ENCODE measurements at regions not wholly inside any gene's neighbourhood (a gene's known extent, or its start where the extent isn't known, plus 50 kb on each side); places are given as distances from the start of the nearest gene placed in this dataset.
A peak's percentile ranks its signal among the peaks of the same experiment; 100 is the strongest.
"Not testable (repeated sequence)": the region's sequence is repeated elsewhere in the genome, so short reads cannot be mapped to it uniquely, and the experiment has no call there.

DNA sequence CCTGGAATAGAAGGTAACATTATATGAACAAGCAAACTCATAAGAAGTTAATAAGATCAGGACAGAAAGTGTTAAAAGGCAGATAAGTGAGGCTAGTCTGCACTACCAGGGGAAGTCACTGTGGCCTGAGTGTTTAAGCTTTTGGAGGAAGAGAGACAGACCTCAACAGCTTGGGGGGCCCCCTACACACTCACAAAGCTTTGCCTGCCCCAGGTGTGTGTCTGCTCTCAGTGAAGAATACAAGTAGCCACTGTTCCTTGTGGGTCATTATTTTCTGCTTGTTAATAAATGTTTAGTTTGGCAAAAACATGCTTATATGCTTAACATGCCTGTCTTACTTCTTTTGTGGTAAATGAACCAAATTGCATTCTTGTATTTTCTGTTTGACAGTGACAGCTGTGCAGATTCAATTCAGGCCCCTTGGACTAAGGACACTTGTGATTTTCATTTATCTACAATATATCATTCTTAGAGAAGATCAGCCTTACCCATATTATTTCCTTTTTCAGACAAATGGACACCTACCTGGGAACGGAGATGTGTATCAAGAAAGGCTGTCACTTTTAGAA is 50.7 kb upstream of the C12orf71 start:
- no peak for DNase-seq (ENCODE audit: low read depth)

- DNase-seq (ENCODE audit: low read depth), result no peak
Observed at GRCh38 chr12:27140478-27140969, 58.1 kb upstream of the C12orf71 start.

DNA sequence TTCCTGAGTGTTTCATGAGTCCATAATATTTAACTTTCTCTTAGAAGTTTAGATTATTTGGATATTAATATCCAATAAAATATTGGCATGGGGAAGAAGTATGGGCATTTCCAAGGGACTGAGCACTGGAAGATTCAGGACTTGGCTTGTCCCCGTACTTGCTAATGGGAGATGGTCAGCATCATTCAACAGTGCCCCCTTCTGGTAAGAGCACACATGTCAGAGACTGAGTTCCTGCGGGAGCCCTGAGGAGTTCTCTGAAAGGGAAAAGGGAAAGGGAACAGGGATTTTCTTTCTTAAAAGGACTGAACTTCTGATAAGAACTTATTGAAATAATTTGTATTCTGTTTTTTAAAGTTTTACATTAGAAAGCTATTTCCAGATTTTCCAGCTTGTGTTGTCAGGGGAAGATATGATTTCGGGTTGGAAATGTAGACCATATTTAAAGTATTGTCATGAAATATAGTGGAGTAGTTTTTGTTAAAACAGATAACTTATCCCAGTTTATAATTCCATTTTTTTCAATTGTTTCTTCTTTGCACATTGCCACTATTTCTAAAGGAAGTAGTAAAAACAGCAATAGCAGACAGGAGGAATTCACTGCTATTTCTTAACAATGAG is 59.8 kb upstream of the C12orf71 start:
- peak; percentile 14 for DNase-seq (ENCODE audit: low read depth)

- DNase-seq (ENCODE audit: low read depth), result no peak
Observed at GRCh38 chr12:27143256-27144069, 61.1 kb upstream of the C12orf71 start.

DNA sequence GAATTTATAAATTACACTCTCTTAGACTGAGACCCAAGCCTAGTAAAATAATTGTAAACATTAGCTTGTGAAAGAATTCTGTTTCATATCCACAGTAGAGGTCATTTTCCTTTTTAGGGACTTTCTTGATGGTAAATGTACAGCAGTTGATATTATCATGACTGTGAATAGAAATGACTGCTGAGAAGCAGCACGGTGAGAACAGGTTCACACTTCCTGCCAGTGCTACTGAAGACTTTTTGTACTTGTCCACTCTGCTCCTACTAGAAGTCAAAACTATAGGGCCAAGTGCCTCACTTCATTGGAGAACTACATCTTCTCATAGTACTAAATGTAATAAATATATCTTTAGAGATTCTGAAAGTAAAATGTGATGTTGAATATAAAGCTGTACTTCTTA is 63.3 kb upstream of the C12orf71 start:
- not testable (repeated sequence) for DNase-seq (ENCODE audit: low read depth)

DNA sequence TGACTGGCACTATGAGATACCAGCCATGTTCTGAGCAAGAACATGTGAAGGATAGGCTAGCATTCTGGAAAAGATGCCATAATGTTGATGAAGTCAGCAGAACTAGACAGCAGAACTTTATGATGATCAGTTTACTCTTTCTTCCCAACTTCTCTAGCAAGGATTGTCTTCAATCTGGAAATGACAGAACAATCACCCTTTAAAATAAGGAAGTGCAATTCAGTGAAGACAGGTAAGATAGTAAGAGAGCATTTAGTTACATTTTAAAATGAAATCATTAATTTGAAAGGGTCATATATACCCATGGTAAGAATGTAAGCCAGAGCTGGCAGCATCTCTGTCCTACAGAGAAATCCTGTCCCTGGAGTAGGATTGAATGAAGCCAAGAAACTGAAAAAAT is 66.0 kb upstream of the C12orf71 start:
- no peak for DNase-seq (ENCODE audit: low read depth)

DNA sequence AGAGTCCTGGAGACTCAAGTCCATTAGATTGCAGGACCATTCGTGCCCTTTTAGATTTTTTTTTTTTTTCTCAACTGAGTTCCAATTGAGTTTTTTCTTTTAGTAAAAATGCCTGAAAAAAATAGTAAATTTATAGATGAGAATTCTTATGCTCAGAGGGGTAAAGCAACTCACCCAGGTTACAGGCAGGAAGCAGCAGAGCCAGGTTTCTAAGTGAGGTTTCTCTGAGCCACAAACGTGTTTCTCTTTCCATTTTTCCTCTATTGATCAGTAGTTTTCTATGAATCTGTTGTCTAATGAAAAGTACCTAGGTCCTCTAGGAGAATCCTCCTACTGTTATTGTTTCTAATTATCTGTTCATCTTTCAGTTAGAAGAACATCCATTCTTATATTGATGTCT is 66.4 kb upstream of the C12orf71 start:
- DNase-seq (ENCODE audit: low read depth), result no peak

- DNase-seq (ENCODE audit: low read depth), result no peak
Observed at GRCh38 chr12:27151479-27151878, 69.1 kb upstream of the C12orf71 start.

- no peak for DNase-seq (ENCODE audit: low read depth)
Observed at GRCh38 chr12:27158297-27158696, 75.9 kb upstream of the C12orf71 start.

DNA sequence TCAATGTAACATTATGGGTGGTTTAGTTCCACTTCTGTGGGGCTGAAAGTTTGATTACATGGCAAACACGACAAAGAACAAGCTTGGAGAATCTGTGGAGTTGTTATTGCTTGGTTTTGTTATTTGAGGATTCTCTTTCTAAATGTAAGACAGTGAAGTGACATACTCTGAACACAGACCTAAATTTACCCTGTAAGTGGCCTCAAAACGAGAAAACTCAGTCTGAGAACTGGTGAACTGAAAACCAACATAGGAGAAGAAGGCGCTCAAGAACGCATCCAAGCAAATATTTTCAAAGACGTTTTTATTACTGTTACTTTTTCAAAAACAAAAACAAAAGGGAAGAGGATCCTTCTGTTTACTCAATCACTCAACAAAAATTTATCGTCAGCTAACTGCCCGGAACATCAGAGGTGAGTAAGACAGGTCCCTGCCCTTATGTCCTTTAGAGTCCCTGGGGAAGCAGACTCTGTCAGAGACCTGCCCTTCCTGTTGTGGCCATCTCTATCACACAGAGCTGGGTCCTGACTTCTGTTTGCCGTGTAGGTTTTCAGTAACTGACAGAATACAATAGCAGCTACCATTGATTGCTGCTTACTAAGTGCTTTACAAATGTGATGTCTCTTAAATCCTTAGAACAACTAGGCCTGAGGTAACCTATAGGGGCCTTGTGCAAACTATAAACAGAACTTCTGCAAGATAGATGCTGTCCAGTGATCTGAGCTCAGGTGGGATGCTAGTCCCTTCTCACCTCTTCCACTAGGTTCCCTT is 79.3 kb upstream of the C12orf71 start:
- DNase-seq (ENCODE audit: low read depth), result no peak

DNA sequence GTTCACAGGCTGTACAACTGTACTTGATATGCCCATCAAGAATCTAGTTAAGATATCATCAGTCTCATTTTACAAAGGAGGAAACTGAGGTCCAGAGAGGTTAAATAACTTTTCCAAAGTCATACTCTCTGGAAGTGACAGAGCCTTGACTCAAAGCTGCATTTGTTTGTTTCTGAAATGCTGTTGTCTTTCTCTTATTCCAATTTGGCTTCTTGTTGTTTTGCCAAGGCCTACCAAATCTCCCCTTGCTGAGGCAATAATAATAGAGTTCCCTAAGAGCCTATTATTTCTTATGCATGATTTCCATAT is 79.8 kb upstream of the C12orf71 start:
- no peak for DNase-seq (ENCODE audit: low read depth)

DNA sequence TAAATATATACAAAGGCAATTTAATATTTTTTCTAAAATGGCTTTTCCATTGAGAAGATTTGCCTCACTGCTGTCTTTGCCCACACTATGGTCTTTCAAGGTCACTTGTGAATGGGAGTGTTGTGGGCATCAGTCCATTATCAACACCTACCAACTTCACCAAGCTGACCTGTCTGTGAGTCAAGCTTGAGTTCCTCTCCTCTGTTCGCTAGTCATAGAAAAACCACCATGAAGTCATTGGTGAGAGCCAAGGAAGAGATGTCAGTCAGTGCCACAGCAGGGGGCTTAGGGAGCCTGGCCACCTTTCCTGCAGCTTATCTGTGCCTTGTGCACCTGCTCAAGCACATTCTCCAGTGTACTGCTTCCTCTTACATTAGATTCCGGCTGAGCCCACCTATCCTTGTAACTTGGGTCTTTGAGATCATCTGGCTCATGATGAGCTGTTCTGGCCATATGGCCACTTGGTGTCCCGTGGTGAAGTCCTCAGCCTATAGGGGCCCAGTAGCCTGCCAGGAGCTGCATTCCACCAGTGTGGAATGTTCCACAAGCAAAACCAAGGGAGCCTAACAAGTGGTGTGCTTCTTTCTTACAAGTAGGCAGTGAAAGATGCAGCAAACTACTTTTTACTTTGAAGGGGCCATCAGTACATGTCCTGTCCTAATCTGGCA is 80.8 kb upstream of the C12orf71 start:
- DNase-seq (ENCODE audit: low read depth), result no peak

GRCh38 chr12:27163894-27164293 is 80.2 kb upstream of the STK38L start:
- DNase-seq (ENCODE audit: low read depth), result no peak

GRCh38 chr12:27164330-27165040 is 79.6 kb upstream of the STK38L start:
- no peak for DNase-seq (ENCODE audit: low read depth)

- DNase-seq (ENCODE audit: low read depth), result not testable (repeated sequence)
Observed at GRCh38 chr12:27165958-27166357, 78.1 kb upstream of the STK38L start.

GRCh38 chr12:27171494-27171893 is 72.6 kb upstream of the STK38L start:
- DNase-seq (ENCODE audit: low read depth), result not testable (repeated sequence)

GRCh38 chr12:27176765-27177164 is 67.3 kb upstream of the STK38L start:
- no peak for DNase-seq (ENCODE audit: low read depth)

DNA sequence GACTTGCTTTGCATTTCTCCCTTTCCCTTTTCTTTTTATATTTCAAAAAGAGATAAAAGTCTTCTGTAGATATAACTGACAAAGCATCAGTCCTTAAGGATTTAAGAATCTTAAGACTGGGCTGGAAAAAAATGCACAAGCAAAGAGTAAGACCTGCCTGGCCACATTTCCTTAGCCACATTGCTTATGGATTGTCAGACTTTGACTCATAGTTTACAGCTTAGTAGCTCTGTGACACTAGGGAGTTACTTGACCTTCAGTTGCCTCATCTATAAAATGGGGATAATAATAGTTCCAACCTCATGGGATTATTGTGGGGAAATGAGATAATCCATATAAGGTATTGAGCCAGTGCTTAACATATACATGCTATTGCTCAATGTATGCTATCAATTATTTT is 66.4 kb upstream of the STK38L start:
- no peak for DNase-seq (ENCODE audit: low read depth)

- DNase-seq (ENCODE audit: low read depth), result no peak
Observed at GRCh38 chr12:27178255-27178654, 65.8 kb upstream of the STK38L start.

DNA sequence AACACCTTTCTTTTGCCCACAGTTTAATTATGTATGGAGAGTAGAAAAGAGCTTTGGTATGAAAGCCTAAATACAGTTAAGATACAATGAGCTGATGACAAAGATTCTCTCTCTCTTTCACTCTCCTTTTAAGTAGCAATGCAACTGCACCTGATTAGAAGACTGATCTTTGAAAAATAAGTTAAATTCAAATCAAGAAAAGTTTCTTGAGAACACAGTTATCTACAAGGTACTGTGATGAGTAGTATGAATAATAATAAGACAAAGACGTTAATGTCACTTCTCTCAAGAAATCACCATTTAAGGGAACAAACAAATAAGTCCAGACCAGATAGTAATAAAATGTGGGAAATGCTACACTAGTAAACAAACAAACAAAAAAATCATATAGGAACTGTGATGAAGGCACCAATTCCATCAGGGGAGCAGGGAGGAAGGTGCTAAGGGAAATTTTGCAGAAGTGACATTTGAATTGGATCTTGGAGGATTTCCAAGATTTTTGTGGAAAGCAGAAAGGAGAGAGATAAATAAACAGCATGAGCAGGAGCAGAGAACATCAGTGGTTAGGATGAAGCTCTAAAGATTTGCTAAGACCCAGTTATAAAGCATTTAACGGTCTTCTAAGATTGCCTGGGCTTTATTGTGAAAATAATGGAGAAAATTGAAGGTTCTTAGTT is 65.2 kb upstream of the STK38L start:
- no peak for DNase-seq (ENCODE audit: low read depth)

Measured in stimulated activated CD8-positive, alpha-beta memory T cell treated with anti-CD3 and anti-CD28 coated beads, Interleukin-15, amount 100 ng/mL, for 1 hour (primary cell).